A673 (cell line): ENCODE measurements at regions not wholly inside any gene's neighbourhood (a gene's known extent, or its start where the extent isn't known, plus 50 kb on each side); places are given as distances from the start of the nearest gene placed in this dataset.

ENCODE experiments used
- BruUV-seq: library from RNA; stranded (reverse); fragments of 400-500 nt; replicated peaks from 2 replicates; lab custom pipeline; 2021; lab: Mats Ljungman, UMichigan
- CTCF ChIA-PET: fragments of 300-600 bp; sonication (Branson Sonifier 250); formaldehyde crosslinking; loops from one replicate; lab custom pipeline; 2022; ENCODE audit warnings: antibody characterized with exemption; lab: Charles Lee
- POLR2A ChIA-PET: fragments of 300-600 bp; sonication (Branson Sonifier 250); formaldehyde crosslinking; loops from one replicate; lab custom pipeline; 2022; ENCODE audit warnings: antibody characterized with exemption; ENCODE audit not compliant: low non-redundant PET; lab: Charles Lee
- DNase-seq: peaks from one replicate; pipeline ENCODE4 v3.0.0-alpha.2; 2015; ENCODE audit warnings: low spot score
- H3K27ac ChIP-seq: fragments of 200-600 bp; sonication (generic); 2 replicates; pipeline ENCODE4 v1.5.1; 2016; ENCODE audit warnings: mixed run types, low read depth, mild to moderate bottlenecking, mixed read lengths, antibody characterized with exemption, low read length; ENCODE audit not compliant: poor library complexity, severe bottlenecking
- H3K27me3 ChIP-seq: fragments of 200-600 bp; sonication (generic); replicated peaks from 2 replicates; pipeline ENCODE4 v1.6.1; 2017; ENCODE audit warnings: mixed run types, low read depth, mild to moderate bottlenecking, mixed read lengths, antibody characterized with exemption, low read length; ENCODE audit not compliant: insufficient read depth, poor library complexity
- H3K36me3 ChIP-seq: fragments of 200-600 bp; sonication (generic); 2 replicates; pipeline ENCODE4 v1.6.1; 2016; ENCODE audit warnings: mixed run types, mild to moderate bottlenecking, mixed read lengths, antibody characterized with exemption, low read length; ENCODE audit not compliant: insufficient read depth, poor library complexity, severe bottlenecking
- H3K4me1 ChIP-seq: fragments of 200-600 bp; sonication (generic); 2 replicates; pipeline ENCODE4 v1.6.1; 2017; ENCODE audit warnings: mixed run types, mild to moderate bottlenecking, mixed read lengths, antibody characterized with exemption, low read length; ENCODE audit not compliant: insufficient read depth, poor library complexity, severe bottlenecking
- H3K4me3 ChIP-seq: fragments of 200-600 bp; sonication (generic); 2 replicates; pipeline ENCODE4 v1.5.1; 2016; ENCODE audit warnings: low read depth, mixed run types, mild to moderate bottlenecking, mixed read lengths, low read length; ENCODE audit not compliant: poor library complexity, severe bottlenecking
- H3K9me3 ChIP-seq: fragments of 200-600 bp; sonication (generic); 2 replicates; pipeline ENCODE4 v1.6.1; 2016; ENCODE audit warnings: mixed run types, low read depth, mild to moderate bottlenecking, mixed read lengths, antibody characterized with exemption, low read length; ENCODE audit not compliant: poor library complexity, severe bottlenecking
- EZH2 ChIP-seq: fragments of 200-600 bp; sonication (generic); IDR thresholded peaks from 2 replicates; pipeline ENCODE4 v1.6.1; 2017; ENCODE audit warnings: borderline replicate concordance, low read depth, mild to moderate bottlenecking, mixed read lengths, antibody characterized with exemption, low read length; ENCODE audit not compliant: poor library complexity, severe bottlenecking
- intact Hi-C: fragments of 100-400 bp; cut with micrococcal nuclease; formaldehyde crosslinking; loops from one replicate; pipeline ENCODE4 v1.10.0; 2022; ENCODE audit not compliant: unreplicated experiment
- TF ChIP-seq, protein P1 (sequence below): fragments of 300-800, 200-600 bp; sonication (generic); conservative IDR thresholded peaks from 2 replicates; pipeline ENCODE4 v1.5.1; 2017; ENCODE audit warnings: low read depth, mild to moderate bottlenecking, antibody characterized with exemption, low read length, moderate library complexity, mixed read lengths

DNA sequence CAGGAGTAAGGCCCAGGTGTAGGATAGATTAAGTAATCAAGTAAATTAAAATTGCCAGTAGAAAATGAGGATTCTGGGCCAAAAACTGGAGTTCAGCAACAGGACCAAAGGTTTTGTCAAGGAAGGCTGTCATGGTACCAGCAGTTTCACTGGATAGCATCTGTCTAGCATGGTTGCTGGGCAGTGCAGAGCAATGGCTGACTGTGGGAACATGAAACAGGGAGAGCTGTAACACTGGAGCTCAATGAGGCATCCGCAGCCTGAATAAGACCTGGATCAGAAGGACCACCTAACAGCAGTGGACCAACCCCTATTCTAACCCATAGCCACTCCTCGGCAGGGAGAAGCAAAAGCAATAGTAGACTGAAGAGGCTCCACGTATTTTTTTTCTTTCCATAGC lies 132.4 kb downstream of the ATOH1 start:
- no peaks in the 10 kb centered on the region for H3K36me3 ChIP-seq
- BruUV-seq, result no TSS peak
- no peak for DNase-seq
- TF ChIP-seq EZH2, result no peak
- TF ChIP-seq, protein P1, sequence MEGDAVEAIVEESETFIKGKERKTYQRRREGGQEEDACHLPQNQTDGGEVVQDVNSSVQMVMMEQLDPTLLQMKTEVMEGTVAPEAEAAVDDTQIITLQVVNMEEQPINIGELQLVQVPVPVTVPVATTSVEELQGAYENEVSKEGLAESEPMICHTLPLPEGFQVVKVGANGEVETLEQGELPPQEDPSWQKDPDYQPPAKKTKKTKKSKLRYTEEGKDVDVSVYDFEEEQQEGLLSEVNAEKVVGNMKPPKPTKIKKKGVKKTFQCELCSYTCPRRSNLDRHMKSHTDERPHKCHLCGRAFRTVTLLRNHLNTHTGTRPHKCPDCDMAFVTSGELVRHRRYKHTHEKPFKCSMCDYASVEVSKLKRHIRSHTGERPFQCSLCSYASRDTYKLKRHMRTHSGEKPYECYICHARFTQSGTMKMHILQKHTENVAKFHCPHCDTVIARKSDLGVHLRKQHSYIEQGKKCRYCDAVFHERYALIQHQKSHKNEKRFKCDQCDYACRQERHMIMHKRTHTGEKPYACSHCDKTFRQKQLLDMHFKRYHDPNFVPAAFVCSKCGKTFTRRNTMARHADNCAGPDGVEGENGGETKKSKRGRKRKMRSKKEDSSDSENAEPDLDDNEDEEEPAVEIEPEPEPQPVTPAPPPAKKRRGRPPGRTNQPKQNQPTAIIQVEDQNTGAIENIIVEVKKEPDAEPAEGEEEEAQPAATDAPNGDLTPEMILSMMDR, result no peak
- H3K27ac ChIP-seq, result no peak overlapping the region
- H3K4me3 ChIP-seq, result no peak overlapping the region
- no peaks in the 10 kb centered on the region for H3K4me1 ChIP-seq
- no peaks in the 10 kb centered on the region for H3K9me3 ChIP-seq
- ChIA-PET POLR2A (no interaction called here), CTCF (no interaction called here)
- no peaks in the 10 kb centered on the region for H3K27me3 ChIP-seq
- intact Hi-C loops, result no loop called here

DNA sequence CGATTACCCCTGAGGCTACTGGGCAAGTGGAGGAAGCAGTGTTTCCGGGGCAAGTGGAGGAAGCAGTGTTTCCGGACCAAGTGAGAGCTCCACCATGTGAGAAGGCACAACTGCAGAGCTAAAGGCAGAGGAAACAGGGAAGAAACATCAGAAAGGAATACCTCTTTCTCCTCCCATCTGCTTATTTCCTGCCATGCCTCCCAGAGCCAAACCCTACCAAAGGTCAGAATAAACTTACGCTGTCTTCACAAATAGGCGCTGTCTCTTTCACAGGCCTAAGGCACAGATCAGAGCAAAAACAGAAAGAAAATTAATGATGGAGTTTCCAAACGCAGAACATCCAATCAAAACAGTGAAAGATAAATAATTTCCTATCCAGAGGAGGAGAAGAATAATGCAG lies 153.0 kb downstream of the ATOH1 start:
- no peak for DNase-seq
- H3K4me1 ChIP-seq, result no peaks in the 10 kb centered on the region
- ChIA-PET POLR2A (no interaction called here), CTCF (no interaction called here)
- no peaks in the 10 kb centered on the region for H3K9me3 ChIP-seq
- BruUV-seq, result no TSS peak
- no peak overlapping the region for H3K27ac ChIP-seq
- intact Hi-C loops, result no loop called here
- no peak for TF ChIP-seq EZH2
- TF ChIP-seq, protein P1, result no peak
- H3K27me3 ChIP-seq, result no peaks in the 10 kb centered on the region
- no peak overlapping the region for H3K4me3 ChIP-seq
- no peaks in the 10 kb centered on the region for H3K36me3 ChIP-seq

DNA sequence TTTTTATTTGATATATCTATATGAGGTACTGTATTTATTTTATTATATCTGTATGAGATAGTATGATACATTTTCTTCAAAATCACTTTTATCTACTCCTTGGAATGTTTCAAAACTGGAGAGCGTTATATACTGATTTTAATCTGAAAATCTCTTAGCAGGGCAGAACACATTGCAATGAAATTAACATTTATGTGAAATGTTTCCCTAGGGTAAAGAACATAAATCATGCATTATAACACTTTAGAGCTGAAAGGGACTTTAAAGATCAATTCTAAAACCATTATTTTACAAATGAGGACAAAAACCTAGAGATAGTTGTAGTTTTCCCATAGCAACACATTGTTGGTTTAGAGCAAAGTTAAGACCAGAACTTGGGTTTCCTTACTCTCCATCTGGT lies 153.7 kb downstream of the ATOH1 start:
- no peak overlapping the region for H3K27ac ChIP-seq
- no peak for TF ChIP-seq EZH2
- TF ChIP-seq, protein P1, result no peak
- H3K9me3 ChIP-seq, result no peaks in the 10 kb centered on the region
- no peaks in the 10 kb centered on the region for H3K27me3 ChIP-seq
- POLR2A ChIA-PET, result no interaction called here
- H3K4me3 ChIP-seq, result no peak overlapping the region
- CTCF ChIA-PET, result no interaction called here
- no peaks in the 10 kb centered on the region for H3K36me3 ChIP-seq
- no TSS peak for BruUV-seq
- no peak for DNase-seq
- intact Hi-C loops, result no loop called here
- H3K4me1 ChIP-seq, result no peaks in the 10 kb centered on the region
